CD4-positive, alpha-beta T cell treated with Interleukin-6 at 100 ng/mL for 8 hours (primary cell): ENCODE measurements at regions not wholly inside any gene's neighbourhood (a gene's known extent, or its start where the extent isn't known, plus 50 kb on each side); places are given as distances from the start of the nearest gene placed in this dataset.

Source experiments
- DNase-seq: peaks from one replicate; pipeline ENCODE4 v3.0.0-alpha.2; 2020; ENCODE audit warnings: mixed read lengths, low spot score

- DNase-seq = no peak
Observed at GRCh38 chr10:130801276-130801675, 510.2 kb downstream of the TCERG1L start.

- no peak for DNase-seq
Observed at GRCh38 chr10:130801784-130802183, 509.7 kb downstream of the TCERG1L start.

- no peak for DNase-seq
Observed at GRCh38 chr10:130802301-130802700, 509.2 kb downstream of the TCERG1L start.

- DNase-seq = no peak
Observed at GRCh38 chr10:130804281-130804680, 507.2 kb downstream of the TCERG1L start.

GRCh38 chr10:130804778-130805634 is 506.5 kb downstream of the TCERG1L start:
- DNase-seq = no peak

- no peak for DNase-seq
Observed at GRCh38 chr10:130805635-130806030, 505.9 kb downstream of the TCERG1L start.

GRCh38 chr10:130806426-130806825 is 505.1 kb downstream of the TCERG1L start:
- no peak for DNase-seq

GRCh38 chr10:130807096-130807495 is 504.4 kb downstream of the TCERG1L start:
- no peak for DNase-seq

- DNase-seq = no peak
Observed at GRCh38 chr10:130807721-130808120, 503.8 kb downstream of the TCERG1L start.

GRCh38 chr10:130808243-130808642 is 503.3 kb downstream of the TCERG1L start:
- DNase-seq = no peak

GRCh38 chr10:130808686-130809085 is 502.8 kb downstream of the TCERG1L start:
- DNase-seq = no peak

GRCh38 chr10:130809181-130809580 is 502.3 kb downstream of the TCERG1L start:
- no peak for DNase-seq

GRCh38 chr10:130809761-130810515 is 501.6 kb downstream of the TCERG1L start:
- DNase-seq = no peak

GRCh38 chr10:130810856-130811255 is 500.7 kb downstream of the TCERG1L start:
- DNase-seq = no peak

- no peak for DNase-seq
Observed at GRCh38 chr10:130812381-130813148, 499.0 kb downstream of the TCERG1L start.

GRCh38 chr10:130814610-130815009 is 496.9 kb downstream of the TCERG1L start:
- DNase-seq = no peak

- DNase-seq = no peak
Observed at GRCh38 chr10:130816116-130816901, 495.2 kb downstream of the TCERG1L start.

- no peak for DNase-seq
Observed at GRCh38 chr10:130817046-130817624, 494.4 kb downstream of the TCERG1L start.

GRCh38 chr10:130817674-130818073 is 493.8 kb downstream of the TCERG1L start:
- no peak for DNase-seq

- no peak for DNase-seq
Observed at GRCh38 chr10:130820880-130821482, 490.5 kb downstream of the TCERG1L start.
